A673 (cell line): ENCODE measurements at regions not wholly inside any gene's neighbourhood (a gene's known extent, or its start where the extent isn't known, plus 50 kb on each side); places are given as distances from the start of the nearest gene placed in this dataset.

ENCODE experiments used
- EZH2 ChIP-seq: fragments of 200-600 bp; sonication (generic); IDR thresholded peaks from 2 replicates; pipeline ENCODE4 v1.6.1; 2017; ENCODE audit warnings: borderline replicate concordance, low read depth, mild to moderate bottlenecking, mixed read lengths, antibody characterized with exemption, low read length; ENCODE audit not compliant: poor library complexity, severe bottlenecking
- TF ChIP-seq, protein P1 (sequence below): fragments of 300-800, 200-600 bp; sonication (generic); conservative IDR thresholded peaks from 2 replicates; pipeline ENCODE4 v1.5.1; 2017; ENCODE audit warnings: low read depth, mild to moderate bottlenecking, antibody characterized with exemption, low read length, moderate library complexity, mixed read lengths

DNA sequence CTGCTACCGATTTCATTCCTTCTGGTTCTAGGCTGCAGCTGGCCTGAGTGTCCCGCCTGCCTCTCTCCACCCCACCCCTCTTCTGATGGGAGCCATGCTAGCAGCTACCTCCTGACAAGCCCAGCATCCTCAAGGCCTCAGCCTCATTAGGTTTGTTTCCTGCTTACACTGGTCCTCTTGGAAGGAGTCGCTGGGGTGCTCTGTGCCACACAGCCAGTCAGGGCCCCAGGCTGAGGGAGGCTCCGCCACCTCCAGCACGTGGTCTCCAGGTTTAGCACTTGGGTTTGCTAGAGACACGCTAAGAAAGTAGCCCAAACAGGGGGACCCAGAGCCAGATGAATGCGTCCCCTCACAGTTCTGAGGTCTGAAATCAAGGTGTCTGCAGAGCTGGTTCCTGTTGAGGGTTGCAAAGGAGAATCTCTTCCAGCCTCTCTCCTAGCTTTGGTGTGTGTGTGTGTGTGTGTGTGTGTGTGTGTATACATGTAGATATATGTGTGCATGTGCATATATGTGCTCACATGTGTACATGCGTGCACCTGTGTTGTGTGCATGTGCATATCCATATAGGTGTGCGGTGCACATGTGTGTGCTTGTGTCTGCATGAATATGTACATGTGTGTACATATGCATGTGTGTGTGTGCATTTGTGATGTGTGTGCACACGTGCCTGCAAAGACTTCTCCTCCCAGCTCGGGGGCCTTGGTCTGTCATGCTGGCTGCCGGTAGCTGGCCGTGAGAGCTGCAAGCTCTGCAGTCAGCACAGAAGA, 301.1 kb upstream of the AJAP1 start:
- TF ChIP-seq, protein P1, sequence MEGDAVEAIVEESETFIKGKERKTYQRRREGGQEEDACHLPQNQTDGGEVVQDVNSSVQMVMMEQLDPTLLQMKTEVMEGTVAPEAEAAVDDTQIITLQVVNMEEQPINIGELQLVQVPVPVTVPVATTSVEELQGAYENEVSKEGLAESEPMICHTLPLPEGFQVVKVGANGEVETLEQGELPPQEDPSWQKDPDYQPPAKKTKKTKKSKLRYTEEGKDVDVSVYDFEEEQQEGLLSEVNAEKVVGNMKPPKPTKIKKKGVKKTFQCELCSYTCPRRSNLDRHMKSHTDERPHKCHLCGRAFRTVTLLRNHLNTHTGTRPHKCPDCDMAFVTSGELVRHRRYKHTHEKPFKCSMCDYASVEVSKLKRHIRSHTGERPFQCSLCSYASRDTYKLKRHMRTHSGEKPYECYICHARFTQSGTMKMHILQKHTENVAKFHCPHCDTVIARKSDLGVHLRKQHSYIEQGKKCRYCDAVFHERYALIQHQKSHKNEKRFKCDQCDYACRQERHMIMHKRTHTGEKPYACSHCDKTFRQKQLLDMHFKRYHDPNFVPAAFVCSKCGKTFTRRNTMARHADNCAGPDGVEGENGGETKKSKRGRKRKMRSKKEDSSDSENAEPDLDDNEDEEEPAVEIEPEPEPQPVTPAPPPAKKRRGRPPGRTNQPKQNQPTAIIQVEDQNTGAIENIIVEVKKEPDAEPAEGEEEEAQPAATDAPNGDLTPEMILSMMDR: no peak
- no peak for TF ChIP-seq EZH2
